Nephron (organoid): ENCODE measurements at regions not wholly inside any gene's neighbourhood (a gene's known extent, or its start where the extent isn't known, plus 50 kb on each side); places are given as distances from the start of the nearest gene placed in this dataset.

ENCODE experiments used
- H3K27ac Mint-ChIP-seq, 3 experiments: 2 replicates each; pipeline ENCODE4 v1.8.0; 2020; ENCODE audit warnings: mixed read lengths in 3 of 3, mild to moderate bottlenecking in 2 of 3, moderate library complexity in 1 of 3
- H3K27me3 Mint-ChIP-seq: 2 replicates; pipeline ENCODE4 v1.8.0; 2021; ENCODE audit warnings: low read depth, mild to moderate bottlenecking, moderate library complexity, mixed read lengths
- H3K36me3 Mint-ChIP-seq: 2 replicates; pipeline ENCODE4 v1.8.0; 2020; ENCODE audit warnings: low read depth, mixed read lengths
- H3K4me1 Mint-ChIP-seq: 2 replicates; pipeline ENCODE4 v1.8.0; 2020; ENCODE audit warnings: mixed read lengths
- H3K4me3 Mint-ChIP-seq, 3 experiments: 2 replicates each; pipeline ENCODE4 v1.8.0; 2020; ENCODE audit warnings: mild to moderate bottlenecking in 3 of 3, mixed read lengths in 3 of 3, moderate library complexity in 2 of 3
- H3K9me3 Mint-ChIP-seq: 2 replicates; pipeline ENCODE4 v1.8.0; 2020; ENCODE audit warnings: mixed read lengths
- TF ChIP-seq, protein P1 (sequence below), 3 experiments: fragments of 200-600 bp; sonication (generic); IDR thresholded peaks; one replicate each; pipeline ENCODE4 v1.5.0; 2021; ENCODE audit warnings: antibody characterized with exemption in 3 of 3; ENCODE audit not compliant: unreplicated experiment in 3 of 3

DNA sequence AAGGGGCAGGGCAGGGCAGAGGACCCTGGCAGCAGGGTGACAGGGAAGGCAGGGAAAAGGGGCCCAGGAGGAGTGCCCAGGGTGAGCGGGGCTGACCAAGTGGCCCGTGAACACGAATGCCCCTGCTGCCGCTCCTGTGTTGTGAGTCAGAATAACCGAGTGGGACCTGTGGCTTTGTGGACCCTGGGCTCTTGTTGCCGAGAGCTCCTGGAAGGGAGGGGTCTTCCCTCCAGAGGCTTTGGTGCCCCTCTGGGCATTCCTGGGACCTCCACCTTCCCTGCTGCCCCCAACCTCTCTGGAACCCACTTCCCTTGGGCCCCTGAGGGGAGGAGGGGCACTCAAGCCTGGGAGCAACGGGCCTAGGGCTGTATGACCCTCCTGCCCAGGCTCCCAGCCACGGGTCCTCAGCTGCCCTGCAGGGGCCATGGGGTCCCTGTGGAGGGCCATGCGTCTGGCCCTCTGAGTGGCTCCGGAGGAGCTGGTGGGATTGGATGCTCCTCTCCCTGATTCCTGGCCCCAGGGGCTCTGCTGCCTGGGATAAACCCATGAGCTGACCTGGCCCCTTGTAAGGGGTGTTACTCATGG is 319.4 kb downstream of the TMEM121 start:
- Mint-ChIP-seq H3K36me3 (peaks cover 18% of the 10 kb centered on the region), H3K4me1 (no peaks in the 10 kb centered on the region), H3K27me3 (no peaks in the 10 kb centered on the region), H3K27ac (no peak overlapping the region), H3K9me3 (peaks cover 53% of the 10 kb centered on the region), H3K4me3 (no peak overlapping the region)
- TF ChIP-seq, protein P1, sequence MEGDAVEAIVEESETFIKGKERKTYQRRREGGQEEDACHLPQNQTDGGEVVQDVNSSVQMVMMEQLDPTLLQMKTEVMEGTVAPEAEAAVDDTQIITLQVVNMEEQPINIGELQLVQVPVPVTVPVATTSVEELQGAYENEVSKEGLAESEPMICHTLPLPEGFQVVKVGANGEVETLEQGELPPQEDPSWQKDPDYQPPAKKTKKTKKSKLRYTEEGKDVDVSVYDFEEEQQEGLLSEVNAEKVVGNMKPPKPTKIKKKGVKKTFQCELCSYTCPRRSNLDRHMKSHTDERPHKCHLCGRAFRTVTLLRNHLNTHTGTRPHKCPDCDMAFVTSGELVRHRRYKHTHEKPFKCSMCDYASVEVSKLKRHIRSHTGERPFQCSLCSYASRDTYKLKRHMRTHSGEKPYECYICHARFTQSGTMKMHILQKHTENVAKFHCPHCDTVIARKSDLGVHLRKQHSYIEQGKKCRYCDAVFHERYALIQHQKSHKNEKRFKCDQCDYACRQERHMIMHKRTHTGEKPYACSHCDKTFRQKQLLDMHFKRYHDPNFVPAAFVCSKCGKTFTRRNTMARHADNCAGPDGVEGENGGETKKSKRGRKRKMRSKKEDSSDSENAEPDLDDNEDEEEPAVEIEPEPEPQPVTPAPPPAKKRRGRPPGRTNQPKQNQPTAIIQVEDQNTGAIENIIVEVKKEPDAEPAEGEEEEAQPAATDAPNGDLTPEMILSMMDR (IDR thresholded peaks at IDR 0.05; ENCODE audit: unreplicated experiment in 3 of 3), result no peak

DNA sequence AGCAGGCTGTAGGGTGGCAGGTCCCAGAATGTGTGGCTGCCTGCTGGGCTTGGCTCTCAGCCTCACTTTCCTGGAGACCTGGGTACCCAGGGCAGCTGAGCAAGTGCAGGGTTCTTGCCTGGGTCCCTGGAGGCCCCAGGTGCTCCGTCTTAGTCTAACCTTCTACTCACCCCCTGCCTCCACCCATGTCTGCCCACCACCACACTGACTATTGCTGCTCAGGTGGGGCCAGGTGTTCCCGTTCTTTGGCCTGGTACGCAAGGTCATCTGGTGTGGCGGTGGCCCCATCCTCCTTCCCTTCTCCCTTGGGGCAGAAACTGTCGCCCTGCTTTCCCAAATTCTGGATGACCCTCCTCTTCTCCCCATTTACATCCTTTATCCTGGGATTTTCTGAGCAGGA is 319.9 kb downstream of the TMEM121 start:
- Mint-ChIP-seq H3K27ac (no peak overlapping the region), H3K27me3 (no peaks in the 10 kb centered on the region), H3K36me3 (peaks cover 18% of the 10 kb centered on the region), H3K4me1 (no peaks in the 10 kb centered on the region), H3K9me3 (peaks cover 53% of the 10 kb centered on the region), H3K4me3 (no peak overlapping the region)
- TF ChIP-seq, protein P1 (IDR thresholded peaks at IDR 0.05; ENCODE audit: unreplicated experiment in 3 of 3), result no peak

DNA sequence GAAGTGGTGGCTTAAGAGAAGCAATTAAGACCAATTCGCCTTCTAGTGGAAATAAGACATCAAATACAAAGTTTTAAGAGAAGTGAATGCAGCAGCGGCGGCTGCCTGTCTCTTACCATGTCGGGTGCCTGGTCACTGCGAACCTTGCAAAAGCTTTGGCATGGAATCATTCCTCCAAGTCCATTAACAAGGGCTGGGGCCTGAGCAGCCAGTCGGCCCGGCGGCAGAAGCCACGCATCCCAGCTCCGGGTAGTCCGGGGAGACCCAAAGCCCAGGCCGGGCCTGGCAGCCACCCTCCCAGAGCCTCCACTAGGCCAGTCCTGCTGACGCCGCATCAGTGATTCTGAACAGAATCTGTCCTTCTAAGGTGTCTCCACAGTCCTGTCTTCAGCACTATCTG is 321.0 kb downstream of the TMEM121 start:
- TF ChIP-seq, protein P1 (IDR thresholded peaks at IDR 0.05; ENCODE audit: unreplicated experiment in 3 of 3), result no peak
- Mint-ChIP-seq H3K4me3 (no peak overlapping the region), H3K9me3 (peaks cover 46% of the 10 kb centered on the region), H3K4me1 (no peaks in the 10 kb centered on the region), H3K27me3 (no peaks in the 10 kb centered on the region), H3K36me3 (peaks cover 11% of the 10 kb centered on the region), H3K27ac (no peak overlapping the region)

DNA sequence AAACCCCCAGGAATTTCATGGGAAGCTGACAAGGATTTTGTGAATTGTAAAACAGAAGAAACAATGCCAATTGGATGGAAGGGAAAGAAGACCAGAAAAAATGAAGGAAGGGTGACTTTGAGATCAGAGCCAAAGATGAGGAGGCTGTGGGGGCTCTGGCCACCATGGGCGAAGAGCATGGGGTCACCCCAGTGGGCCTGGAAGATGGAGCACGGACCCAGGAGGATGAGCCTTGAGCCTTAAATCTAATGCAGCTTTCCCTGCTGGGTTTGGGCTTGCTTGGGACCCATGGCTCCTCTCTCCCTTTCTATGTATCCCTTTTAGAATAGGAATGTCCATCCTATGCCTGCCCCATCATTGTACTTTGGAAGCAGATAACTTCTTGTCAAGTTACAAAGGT is 322.2 kb downstream of the TMEM121 start:
- no peak overlapping the region for H3K4me3 Mint-ChIP-seq
- no peak overlapping the region for H3K27ac Mint-ChIP-seq
- H3K36me3 Mint-ChIP-seq, result peaks cover 10% of the 10 kb centered on the region
- no peaks in the 10 kb centered on the region for H3K27me3 Mint-ChIP-seq
- H3K4me1 Mint-ChIP-seq, result no peaks in the 10 kb centered on the region
- TF ChIP-seq, protein P1 (IDR thresholded peaks at IDR 0.05; ENCODE audit: unreplicated experiment in 3 of 3), result no peak
- H3K9me3 Mint-ChIP-seq, result peaks cover 42% of the 10 kb centered on the region

DNA sequence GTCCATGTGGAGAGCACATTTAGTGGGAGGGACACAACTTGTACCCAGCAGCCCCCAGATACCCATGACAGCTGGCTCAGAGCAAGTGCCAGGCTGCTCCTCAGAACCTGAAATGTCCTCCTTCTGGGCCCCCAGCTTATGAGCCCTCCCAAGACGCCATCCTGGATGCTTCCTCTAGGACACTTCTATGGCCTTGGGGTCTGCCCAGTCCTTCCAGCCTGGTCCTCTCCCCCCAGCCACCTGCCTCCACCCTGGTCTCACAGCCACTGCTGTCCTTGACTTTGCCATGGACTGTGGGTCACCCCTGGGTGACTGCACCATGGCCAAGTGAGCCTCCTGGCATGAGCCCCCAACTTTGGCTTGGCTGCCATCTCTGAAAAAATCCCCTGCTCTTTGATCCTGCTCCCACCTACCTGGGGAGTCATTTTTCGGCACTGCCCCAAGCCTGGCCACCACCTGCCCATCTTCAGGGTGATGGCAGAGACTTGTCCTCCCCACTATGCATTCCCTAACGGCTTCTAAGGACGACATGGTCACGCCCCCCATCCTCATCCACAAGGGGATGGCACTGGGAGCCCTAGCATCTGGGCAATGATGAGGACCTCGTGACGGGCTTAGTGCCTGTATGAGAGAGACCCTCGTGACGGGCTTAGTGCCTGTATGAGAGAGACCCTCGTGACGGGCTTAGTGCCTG is 323.7 kb downstream of the TMEM121 start:
- H3K36me3 Mint-ChIP-seq, result peaks cover 12% of the 10 kb centered on the region
- TF ChIP-seq, protein P1 (IDR thresholded peaks at IDR 0.05; ENCODE audit: unreplicated experiment in 3 of 3), result no peak
- H3K4me1 Mint-ChIP-seq, result no peaks in the 10 kb centered on the region
- no peak overlapping the region for H3K27ac Mint-ChIP-seq
- H3K27me3 Mint-ChIP-seq, result no peaks in the 10 kb centered on the region
- no peak overlapping the region for H3K4me3 Mint-ChIP-seq
- peaks cover 41% of the 10 kb centered on the region for H3K9me3 Mint-ChIP-seq
